Daoy (cell line): ENCODE measurements at regions not wholly inside any gene's neighbourhood (a gene's known extent, or its start where the extent isn't known, plus 50 kb on each side); places are given as distances from the start of the nearest gene placed in this dataset.
A peak's percentile ranks its signal among the peaks of the same experiment; 100 is the strongest.
"Not testable (repeated sequence)": the region's sequence is repeated elsewhere in the genome, so short reads cannot be mapped to it uniquely, and the experiment has no call there.

ENCODE experiments used
- DNase-seq: peaks from one replicate; pipeline ENCODE4 v3.0.0-alpha.2; 2015; ENCODE audit warnings: low read depth

DNA sequence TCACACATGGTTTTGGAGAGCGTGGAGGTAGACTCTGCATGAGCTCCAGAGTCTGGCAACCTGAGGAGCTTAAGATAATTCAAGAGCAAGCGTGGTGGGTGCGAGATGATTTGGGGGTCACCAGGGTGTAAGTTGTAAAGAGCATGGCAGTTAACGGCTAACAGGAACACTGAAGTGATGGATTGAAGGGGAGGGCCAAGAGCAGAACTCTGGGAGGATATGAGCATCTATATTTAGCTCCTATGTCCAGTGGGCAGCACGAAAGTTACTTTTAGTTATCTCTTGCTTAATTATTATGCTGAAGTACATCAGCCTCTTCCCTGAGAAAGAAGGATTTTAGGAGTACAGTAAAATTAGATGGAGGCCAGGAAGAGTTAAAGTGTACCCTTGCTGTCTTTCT lies 231.9 kb upstream of the HAND2 start:
- no peak for DNase-seq

DNA sequence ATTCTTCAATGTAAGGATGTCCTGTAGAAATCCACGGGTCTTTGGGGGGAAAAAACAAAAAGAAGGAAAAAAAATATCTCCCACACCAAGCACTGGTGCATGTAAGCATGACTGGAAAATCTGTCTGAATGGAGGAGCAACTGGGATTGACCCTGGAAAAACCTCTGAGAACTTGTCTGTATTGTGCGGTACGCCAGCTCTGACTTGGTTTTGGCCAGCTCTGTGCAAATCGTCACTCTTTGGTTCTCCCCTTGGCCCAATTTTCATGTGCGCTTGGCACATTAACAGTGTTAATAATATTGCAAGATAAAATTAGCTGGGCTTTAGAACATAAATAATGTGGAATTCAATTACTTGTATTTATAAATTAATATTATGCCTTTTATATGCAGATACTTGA lies 231.2 kb upstream of the HAND2 start:
- DNase-seq = no peak

DNA sequence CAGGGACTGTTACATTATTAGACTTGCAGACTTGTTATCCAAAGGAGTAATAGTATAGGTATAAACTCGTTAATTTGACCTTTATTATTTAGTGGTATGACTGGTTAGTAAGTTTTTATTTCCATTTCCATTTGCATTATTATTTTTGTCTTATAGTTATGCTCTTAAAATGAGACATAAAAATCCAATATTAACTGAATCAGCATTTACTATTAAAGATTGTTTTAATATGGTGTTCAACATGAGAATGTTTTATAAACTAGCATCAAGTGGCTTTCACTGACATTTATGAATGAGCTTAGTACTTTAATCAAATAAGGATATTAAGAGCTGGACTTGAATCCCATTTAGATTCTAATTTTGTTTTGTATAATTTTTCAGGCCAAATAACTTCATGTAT lies 228.1 kb upstream of the HAND2 start:
- DNase-seq = no peak

DNA sequence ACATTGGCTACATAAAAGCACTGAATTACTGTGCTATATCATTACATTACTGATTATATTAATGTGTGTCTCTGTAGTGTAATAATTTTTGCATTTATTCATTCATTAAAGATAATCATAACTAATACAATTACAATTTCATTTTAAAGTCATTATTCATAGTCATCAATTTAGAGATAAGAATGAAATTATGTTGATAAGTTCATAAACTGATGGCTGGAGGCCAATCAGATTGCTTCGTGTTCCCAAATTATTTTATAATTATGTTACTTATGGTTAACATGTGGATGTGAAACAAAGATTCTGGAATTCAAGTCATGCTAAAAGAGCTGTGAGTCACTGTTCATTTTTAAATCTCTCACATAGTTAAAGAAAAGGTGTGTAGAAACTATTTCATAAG lies 223.4 kb upstream of the HAND2 start:
- no peak for DNase-seq

DNA sequence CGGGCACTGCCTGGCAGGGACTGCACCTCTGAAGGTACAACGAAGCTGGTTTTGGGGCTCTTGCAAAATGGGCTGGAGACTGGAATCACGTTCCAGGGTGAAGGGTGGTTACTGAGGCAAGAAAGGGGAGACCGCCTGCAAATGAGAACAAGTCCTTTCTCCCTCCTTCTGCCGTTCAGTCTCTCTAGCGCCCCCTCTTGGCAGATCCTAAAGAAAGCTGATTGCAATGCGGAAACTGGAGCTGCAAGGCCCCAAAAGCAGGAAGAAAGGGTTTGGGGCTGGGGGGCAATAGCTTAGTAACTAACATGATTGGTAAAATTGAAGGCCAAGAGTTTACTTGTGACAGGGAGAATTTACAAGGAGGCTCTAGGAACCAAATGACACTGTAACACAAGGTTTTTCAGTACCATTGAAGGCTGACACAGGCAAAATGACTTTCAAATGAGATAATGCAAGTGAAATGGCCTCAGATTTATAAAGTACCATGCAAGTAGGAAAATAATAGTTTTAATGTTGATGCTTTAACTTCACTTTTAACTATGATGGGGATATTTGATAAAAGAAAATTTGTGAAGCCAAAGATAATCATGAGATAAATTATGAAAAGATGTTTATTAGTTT lies 222.7 kb upstream of the HAND2 start:
- peak; percentile 44 for DNase-seq

DNA sequence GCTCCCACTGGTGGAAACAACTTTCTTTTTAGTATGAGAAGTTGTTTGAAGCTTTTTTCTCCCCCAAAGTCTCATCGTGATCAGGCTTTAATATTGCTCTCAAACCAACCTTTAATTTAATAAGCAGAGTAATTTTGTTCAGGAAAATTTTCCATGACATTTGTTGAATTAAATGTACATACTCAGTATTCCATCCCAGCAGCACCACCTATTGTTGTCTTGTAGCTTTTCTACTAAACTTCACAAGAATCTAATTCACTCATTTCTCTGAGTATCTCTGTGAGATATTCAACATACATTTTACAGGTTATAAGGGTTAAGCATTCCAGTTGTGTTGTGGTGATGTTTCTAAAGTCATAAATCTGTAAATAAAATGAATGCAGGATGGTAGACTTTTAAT lies 218.3 kb upstream of the HAND2 start:
- DNase-seq = no peak

DNA sequence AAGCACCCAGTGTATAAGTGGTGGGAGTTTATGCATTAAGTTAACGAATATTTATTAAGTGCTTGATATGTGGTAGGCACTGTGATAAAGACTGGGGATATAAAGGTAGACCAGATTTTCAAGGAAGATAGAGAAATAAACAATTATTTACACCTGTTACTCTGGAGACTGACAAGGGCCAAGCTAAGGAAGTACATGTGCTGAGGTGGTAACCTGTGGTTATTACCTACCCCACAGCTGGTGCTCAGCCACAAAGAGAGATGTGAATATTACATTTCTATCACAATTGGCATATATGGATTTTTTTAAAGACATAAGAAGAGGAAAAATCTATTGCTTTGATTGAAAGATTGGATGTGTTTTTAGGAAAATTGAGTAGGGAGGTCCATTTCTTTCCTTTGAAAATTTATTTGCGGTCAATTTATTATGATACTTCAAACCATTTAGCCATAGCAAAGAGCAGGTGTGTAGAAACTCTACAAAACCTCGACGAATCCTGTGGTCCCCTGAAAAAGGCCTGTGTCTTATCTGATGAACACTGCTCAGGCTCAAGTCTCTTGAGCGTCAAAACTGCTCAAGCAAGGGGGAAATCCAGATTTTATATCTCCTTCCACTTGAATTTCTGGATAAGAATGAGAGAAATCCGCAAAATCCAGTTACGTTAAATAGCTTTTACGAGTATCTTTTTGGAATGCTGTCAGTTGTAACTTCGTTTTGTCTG lies 217.7 kb upstream of the HAND2 start:
- DNase-seq = no peak

DNA sequence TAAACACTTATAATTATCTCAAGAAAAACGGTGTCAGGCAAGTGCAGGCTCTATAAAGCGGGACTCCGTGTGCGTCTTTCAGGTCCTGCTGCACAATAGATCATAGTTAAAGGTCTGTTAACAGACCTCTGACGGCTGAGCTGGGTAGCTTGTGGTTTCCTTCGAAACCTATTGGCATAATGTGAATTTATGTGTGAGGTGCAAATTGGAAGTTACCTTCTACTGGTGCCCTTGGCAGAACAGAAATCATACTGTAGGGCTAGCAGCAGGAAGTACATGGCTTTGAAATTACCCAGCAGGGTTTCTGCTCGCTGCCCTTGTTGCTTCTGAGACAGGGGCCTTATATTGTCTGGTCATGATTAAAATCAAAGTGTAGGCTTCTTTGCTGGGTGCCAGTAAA lies 216.4 kb upstream of the HAND2 start:
- DNase-seq = no peak

DNA sequence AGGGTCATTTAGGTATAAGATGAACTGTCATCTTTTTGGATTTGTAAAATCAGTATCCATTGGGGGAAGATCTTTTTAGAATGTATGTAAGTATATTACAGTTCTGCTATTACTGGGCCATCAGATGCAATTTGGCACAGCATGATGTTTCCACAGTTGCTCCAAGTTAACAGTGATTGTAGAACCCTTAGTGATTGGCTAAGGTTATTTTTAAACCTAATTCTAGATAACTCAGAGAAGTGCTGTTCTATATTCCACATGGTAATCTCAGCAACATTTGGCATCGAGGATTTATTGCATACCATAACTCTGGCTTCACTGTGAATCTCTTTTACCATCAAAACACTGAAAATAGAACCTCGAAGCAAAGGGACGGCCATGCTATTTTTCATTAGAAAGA lies 215.7 kb upstream of the HAND2 start:
- DNase-seq = no peak

DNA sequence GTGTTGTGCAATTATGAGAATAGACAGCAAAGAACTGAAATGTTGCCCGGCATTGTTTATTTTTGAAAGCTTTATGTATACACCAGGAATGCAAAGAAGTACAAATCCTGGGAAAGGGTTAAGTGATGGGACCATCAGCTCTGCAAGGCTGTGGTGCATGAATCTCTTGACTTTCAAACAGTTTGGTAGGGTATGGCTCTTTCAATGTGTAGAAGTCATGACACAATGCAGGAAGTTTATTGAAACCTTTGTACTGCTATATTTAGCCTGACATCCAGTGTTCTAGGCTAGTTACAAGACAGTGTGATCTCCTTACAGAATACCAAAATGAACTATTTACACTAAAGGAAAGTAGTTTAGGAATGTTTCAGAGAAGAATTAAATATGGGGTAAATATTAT lies 206.8 kb upstream of the HAND2 start:
- no peak for DNase-seq

DNA sequence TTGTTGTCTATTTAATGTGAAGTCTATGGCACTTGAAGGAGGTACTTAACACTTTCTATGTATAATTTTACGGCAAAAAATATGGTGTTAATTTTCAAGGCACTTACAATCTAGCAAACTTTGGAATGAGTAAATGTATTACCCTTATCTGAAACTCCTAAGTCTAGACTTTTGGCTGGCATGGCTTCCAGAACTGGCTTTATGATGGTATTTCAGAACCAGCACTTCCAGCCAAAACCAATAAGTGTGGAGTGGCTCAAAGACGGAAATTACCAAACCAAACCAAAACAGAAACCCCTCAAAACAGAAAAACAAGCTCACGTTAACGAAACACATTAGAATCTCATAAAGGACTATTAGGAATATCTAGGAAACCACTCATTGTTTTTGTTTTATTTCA lies 205.6 kb upstream of the HAND2 start:
- no peak for DNase-seq

DNA sequence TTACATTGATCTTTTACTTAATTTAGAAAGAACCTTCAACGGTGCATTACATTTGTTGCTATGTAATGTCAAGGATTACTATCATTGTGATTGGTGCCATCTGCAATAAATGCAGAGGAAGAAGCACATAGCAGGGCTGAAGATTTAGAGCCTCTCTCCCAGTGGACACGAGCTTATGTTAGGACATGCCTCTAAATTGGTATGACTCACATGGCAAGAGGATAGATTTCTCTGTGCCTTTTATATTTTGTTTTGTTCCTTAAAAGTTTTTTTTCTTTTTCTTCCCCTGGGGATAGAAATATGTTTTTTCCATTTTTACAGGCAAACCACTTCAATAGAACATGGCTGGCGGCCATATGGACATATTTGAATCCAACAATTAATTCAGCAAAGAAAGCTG lies 205.0 kb upstream of the HAND2 start:
- no peak for DNase-seq

DNA sequence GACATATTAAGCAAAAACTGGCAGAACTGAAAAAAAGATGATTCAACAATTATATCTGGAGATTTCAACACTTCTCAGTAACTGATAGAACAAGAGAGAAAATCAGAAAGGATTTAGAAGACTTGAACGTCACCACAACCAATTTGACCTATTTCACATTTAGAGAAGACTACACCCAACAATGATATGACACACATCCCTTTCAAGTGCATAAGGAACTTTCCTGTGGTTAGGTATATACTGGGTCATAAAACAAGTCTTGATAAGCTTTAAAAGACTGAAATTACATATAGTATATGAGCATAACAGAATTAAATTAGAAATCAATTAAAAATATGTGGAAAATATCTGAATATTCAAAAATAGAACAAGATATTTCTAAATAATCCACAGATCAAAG lies 201.2 kb upstream of the HAND2 start:
- DNase-seq = no peak

DNA sequence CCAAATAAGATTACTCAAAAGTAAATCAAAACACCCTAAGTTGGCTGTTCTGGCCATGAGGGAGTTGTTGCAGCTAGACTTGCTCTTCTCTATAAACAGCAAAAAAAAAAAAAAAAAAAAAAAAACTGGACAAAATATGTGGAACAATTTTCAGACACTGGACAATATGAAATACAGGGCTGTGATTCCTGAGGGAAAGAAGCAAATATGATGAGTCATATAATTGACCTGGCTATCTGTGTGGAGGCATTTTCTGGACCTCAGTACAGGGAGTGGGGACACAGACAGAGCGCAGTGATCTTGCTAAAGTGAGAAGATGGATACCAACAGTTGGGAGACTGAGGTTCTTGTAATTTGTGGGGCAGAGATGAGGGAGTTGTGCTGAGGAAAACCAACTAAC lies 192.0 kb upstream of the HAND2 start:
- no peak for DNase-seq

DNA sequence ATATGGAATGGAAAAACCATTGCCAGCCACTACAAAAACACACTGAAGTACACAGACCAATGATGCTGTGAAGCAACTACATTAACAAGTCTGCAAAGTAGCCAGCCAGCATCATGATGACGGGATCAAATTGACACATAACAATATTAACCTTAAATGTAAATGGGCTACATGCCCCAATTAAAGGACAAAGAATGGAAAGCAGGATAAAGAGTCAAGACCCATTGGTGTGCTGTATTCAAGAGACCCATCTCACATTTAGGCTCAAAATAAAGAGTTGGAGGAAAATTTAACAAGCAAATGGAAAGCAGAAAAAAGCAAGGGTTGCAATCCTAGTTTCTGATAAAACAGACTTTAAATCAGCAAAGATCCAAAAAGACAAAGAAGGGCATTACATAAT lies 188.5 kb upstream of the HAND2 start:
- DNase-seq = not testable (repeated sequence)

DNA sequence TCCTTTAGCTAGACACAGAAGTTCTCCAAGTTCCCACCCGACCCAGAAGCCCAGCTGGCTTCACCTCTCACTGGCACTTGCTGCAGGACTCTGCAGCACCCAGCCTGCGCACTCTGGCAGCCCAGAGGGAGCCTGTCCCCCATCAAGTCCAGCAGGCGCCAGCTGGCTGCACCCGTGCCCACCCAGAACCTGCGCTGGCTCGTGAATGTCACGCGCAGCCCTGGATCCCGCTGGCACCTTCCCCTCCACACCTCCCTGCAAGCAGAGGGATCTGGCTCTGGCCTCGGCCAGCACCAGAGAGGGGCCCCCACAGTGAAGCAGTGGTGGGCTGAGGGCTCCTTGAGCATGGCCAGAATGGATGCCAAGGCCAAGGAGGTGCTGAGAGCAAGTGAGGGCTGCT lies 187.6 kb upstream of the HAND2 start:
- DNase-seq = no peak

DNA sequence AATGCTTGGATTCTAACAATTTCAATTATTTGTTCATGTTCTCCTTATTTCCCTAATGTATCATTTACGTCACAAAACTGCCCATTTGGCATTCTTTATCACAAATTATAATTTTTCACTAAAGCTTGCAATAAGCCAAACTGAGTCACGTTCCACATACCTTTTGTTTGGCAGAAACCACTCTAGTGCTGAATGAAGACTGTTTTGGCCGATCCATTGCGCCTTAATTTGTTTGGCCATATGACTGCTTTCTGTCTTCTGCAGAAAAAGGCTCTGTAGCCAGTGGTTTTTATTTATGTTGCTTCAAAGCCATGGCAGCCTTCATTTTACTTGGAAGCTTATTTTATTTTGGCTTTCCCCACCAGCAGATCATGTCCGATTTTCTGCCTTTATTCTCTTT lies 184.4 kb upstream of the HAND2 start:
- DNase-seq = no peak

DNA sequence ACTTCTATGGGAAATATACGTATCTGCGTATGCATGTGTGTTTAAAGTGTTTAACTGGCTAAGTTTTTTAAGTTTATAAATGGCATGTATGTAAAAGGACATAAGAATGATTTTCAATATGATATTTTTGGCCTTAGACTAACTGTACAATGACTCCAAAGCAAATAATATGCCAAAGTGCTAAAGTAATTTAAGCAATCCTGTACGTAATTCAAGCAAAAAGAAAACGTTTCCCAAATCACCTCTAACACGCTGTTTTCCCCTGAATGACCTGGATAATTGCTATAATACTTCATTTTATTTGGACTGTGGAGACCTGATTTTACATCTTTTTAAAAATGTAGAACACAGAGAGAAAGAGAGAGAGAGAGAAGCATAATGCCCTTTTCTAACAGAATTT lies 183.0 kb upstream of the HAND2 start:
- DNase-seq = no peak

DNA sequence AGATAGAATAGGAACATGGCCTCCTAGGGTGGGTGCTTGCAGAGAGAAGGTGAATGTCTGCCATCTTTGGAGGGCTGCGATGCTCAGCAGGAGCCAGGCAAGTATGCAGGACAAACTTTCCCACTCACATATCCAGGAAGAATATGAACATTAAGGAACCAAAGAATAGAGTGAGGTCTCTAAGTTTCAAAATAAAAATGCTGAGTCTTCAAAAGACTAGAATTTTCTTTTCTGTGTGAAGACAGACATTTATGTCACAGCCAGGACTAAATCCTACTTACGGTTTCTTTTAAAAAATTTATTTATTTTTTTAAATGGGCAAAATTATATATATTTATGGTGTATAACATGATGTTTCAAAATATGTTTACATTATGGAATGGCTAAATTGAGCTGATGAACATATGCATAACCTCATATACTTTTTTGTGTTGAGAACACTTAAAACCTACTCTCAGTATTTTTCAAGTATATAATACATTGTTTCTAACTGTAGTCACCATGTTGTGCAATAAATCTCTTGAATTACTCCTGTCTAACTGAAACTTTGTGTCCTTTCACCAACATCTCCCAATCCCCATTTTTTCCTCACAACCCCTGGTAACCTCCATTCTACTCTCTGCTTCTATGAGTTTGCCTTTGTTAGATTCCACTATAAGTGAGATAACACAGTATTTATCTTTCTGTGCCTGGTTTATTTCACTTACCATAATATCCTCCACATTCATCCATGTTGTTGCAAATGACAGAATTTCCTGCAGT lies 177.8 kb upstream of the HAND2 start:
- no peak for DNase-seq

DNA sequence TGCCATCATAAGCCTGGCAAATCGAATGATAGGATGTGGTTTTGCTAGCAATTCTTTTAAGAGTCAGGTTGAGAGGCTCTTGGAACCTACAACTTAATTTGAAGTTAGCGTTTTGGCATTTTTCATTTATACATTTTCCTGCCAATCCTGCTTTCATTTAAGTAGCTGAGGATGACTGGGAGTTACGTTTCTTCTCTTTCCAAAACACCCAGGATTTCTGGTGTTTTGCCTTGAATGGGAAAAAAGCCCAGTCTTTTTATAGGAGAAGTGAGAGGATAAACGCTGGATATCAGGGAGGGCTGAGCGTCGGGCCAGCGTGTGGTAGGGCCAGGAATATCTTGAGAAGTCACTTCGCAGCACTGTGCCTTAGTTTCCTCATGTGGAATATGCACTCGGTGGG lies 174.2 kb upstream of the HAND2 start:
- DNase-seq = no peak

DNA sequence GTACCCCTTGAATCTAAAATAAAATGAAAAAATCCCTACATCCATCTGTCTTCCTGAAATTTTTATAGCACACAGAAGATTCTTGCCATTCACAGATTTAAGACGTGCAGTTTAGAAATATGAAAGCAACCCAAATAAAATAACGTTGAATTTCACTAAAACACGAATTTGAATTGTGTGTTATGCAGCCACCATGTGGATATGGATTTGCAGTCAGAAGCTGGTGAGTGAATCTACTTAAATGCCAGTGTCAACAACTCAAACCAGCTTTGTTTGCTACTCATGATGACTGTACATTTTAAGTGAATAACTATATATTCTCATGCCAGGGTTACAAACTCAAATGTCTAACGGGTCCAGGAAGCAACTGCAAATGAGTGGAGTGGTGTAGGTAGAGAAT lies 173.0 kb upstream of the HAND2 start:
- no peak for DNase-seq

DNA sequence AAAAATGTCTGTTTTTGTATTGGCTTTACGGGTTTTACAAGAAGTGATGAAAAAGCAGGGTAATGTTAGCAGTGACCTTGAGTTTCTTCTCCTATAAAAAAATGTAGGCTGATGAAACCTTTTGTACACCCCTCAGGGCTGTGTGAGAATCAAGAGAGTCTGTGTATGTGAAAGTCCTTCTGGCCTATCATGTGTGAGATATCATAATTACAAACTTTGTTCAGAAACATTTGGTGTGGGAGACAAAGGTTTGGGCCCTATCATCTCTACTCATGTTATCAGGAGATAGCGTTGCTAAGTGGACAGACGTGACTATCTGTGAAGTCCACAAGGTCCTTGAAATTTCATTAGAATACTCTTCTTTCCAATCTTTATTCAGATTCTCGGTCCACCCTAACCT lies 170.6 kb upstream of the HAND2 start:
- DNase-seq = no peak

DNA sequence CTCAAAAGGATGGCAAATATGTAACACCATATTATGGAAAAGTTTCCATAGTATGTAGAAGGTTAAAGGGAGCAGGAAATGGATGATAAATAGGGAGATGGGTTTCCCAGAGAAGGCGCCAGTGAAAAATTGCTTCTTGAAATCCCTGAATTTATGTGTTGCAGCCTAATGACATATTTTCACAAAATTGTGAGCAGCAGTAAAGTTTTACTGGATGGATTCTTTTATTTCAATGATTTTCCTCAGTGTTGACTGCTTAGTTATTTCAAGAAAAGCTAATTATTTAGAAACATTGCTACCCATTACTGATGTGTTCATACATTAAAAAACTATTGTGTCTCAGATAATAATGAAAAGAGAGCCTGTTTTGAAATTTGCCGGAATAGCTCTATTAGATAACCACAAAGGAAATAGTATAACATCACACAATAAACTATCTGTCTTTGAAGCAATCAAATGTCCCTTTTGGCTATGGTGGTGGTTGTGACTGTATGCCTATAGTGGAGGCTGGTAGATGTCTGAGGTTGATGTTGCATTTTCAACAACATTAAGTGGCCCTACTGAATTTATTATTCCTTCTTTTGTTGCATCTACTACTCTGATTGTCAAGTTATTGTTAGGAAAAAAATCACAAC lies 169.9 kb upstream of the HAND2 start:
- no peak for DNase-seq
